ENCODE measurements at regions not wholly inside any gene's neighbourhood (a gene's known extent, or its start where the extent isn't known, plus 50 kb on each side); places are given as distances from the start of the nearest gene placed in this dataset.
"Not testable (repeated sequence)": the region's sequence is repeated elsewhere in the genome, so short reads cannot be mapped to it uniquely, and the experiment has no call there.

GRCh38 chr2:185274718-185275484, 463.7 kb upstream of the FSIP2 start:
- no peak for DNase-seq

DNA sequence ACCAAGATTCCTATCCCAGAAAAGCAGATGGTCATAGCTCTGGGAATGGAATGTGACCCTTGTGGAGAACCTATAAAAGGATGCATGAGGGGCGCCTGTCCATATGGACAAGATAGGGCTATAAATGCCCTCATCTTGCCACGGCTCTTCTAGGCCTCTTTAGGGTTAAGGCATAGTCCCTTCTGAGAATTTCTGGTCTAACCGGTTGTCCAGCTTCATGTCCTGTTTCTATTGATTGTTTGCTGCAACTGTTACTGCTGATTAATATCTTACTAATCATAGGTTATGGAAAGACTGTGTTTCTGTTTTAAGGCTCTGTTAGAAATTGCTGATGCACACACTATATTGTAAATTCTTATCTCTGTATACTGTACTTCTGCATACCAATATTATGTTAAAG, 462.6 kb upstream of the FSIP2 start:
- not testable (repeated sequence) for DNase-seq

GRCh38 chr2:185278761-185279160, 459.8 kb upstream of the FSIP2 start:
- no peak for DNase-seq

DNA sequence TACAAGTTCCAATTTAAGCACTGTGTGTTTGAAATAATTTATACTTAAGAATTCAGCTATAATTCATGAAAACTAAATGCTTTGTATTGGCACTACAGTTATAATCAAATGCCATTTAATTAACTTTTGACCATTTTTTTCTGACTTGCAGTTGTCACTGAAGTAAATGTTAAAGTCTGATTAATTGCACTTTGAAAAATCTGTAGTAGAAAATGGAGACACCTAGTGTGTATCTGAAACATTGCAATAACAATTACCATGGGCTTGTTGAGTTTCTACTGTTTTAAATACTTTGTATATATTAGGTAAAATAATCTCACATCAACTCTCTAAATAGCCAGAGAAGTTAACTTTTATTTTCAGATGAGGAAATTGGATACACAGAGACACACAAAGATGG, 458.6 kb upstream of the FSIP2 start:
- no peak for DNase-seq

DNA sequence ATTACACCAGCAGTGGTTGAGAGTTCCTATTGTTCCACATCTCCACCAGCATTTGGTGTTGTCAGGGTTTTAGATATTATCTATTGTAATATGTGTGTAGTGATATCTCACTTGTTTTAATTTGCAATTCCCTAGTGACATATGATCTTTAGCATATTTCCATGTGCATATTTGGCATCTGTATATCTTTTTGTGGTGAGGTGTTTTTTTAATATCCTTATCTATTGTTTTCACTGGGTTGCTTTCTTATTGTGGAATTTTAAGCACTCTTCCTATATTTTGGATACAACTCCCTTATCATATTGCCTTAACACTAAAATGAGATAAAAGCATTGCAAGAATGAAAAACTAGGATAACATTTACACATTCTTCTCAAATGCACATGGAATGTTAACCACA, 453.9 kb upstream of the FSIP2 start:
- DNase-seq = no peak

- DNase-seq = peak; percentile 80
Measured at GRCh38 chr2:185290012-185290411, 448.6 kb upstream of the FSIP2 start.

DNA sequence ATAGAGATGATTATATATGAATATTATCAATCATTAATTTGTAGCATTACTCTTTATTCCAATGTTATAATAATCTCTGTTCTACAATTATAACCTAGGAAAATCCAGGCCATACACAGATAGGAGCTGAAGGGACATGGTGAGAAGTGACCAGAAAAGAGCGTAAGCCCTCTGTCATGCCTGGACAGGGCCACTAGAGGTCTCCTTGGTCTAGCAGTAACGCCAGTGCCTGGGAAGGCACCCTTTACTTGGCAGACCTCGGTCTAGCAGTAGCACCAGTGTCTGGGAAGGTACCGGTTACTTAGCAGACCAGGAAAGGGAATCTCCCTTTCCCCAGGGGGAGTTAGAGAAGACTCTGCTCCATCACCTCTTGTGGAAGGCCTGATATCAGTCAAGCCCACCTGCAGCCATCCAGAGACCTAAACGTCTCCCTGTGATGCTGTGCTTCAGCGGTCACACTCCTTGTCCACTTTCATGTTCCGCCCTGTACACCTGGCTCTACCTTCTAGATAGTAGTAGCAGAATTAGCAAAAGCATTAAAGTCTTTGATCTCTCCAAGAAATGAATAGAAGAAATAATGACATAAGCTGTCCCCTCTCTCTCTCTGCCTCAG, 447.5 kb upstream of the FSIP2 start:
- peak; percentile 38 for DNase-seq

DNA sequence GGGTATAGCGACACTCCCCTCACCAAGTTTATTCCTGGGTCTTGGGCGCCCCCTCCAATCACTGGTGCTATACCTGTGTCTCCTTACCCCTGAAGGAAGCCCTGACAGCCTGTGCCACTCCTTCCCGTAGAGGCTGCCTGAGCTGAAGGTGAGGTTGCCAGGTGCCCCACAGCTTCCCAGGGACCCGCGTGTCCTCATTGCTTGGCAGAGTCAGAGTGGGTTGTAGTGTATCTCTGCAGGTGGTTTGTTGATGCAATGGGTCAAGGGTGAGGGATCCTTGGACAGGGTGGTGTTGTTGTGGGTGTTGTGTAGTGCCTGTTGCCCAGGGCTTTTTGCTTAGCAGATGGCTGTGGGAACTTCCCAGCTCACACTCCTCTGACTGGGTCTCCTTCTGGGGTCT, 438.7 kb upstream of the FSIP2 start:
- no peak for DNase-seq

- no peak for DNase-seq
Measured at GRCh38 chr2:185306119-185306518, 432.5 kb upstream of the FSIP2 start.

- no peak for DNase-seq
Measured at GRCh38 chr2:185316383-185316782, 422.2 kb upstream of the FSIP2 start.

GRCh38 chr2:185318271-185318724, 420.3 kb upstream of the FSIP2 start:
- no peak for DNase-seq

GRCh38 chr2:185335879-185336278, 402.7 kb upstream of the FSIP2 start:
- DNase-seq = no peak

DNA sequence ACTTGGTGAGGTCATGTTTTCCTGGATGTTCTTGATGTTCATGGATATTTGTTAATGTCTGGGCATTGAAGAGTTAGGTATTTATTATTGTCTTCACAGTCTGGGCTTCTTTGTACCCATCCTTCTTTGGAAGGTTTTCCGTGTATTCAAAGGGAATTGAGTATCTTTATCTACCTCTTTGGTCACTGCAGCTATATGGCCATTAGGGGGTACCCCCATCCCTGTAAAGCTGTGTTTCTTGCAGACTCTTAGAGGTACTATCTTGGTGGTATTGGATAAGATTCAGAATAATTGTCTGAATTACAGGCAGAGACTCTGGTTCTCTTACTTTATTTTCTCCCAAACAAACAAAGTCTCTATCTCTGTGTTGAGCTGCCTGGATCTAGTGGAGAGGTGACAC, 401.6 kb upstream of the FSIP2 start:
- DNase-seq = no peak

DNA sequence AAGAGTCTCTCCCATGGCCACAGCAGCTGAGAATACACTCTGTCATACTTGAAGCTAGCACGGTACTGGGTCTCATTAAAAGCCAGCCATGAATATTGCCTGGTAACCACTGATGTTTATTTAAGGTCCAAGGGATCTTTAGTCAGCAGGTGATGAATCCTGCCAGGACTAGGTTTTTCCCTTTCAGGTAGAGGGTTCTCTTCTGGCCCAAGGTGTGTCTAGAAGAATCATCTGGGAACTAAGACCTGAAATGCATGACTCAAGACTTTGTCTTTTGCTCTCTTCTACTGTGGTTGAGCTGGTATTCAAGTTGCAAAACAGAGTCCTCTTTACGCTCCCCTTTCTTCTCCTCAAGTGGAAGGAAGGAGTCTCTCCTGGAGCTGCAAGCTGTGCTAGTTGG, 400.5 kb upstream of the FSIP2 start:
- DNase-seq = no peak

- DNase-seq = no peak
Measured at GRCh38 chr2:185347445-185347844, 391.2 kb upstream of the FSIP2 start.

- no peak for DNase-seq
Measured at GRCh38 chr2:185360776-185361175, 377.8 kb upstream of the FSIP2 start.

DNA sequence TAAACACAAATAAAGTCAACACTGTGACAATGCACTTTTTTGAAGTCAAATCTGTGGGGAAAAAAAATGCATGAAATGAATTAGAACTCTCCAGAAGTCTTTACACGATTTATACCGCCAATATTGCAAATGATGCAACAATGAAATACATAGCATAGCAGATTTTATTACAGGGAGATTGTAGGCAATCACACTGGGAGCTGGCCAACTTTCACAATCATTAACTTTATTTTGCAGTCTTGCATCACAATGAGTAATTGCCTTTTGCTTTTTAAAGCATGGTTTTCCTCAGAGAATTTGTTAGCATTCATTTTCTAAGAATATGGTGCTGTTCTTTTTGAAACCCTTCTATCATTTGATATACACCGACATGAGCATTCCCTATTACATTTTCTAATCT, 366.4 kb upstream of the FSIP2 start:
- no peak for DNase-seq

- no peak for DNase-seq
Measured at GRCh38 chr2:185373229-185373628, 365.4 kb upstream of the FSIP2 start.

GRCh38 chr2:185374878-185375277, 363.7 kb upstream of the FSIP2 start:
- DNase-seq = no peak

DNA sequence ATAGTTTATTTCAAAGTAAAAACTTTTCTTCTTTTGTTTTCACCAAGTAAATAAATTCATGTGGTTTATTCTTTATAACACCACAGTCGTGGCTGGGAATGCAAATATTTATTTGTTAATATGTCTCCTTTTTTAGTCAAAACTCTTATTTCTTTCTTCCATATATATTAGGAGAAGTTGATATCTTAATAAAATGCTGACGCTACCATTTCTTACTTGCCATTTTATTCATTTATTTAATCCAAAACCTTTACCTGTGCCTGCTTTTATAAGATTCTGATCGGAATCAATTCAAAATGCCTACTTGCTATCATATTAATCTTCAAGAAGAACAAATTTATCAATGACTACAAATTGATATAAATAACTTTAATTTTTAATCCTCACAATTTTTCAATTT, 362.9 kb upstream of the FSIP2 start:
- DNase-seq = no peak

- no peak for DNase-seq
Measured at GRCh38 chr2:185381631-185382030, 357.0 kb upstream of the FSIP2 start.

GRCh38 chr2:185384822-185385560, 353.6 kb upstream of the FSIP2 start:
- DNase-seq = no peak

GRCh38 chr2:185388226-185388625, 350.4 kb upstream of the FSIP2 start:
- DNase-seq = no peak

- no peak for DNase-seq
Measured at GRCh38 chr2:185391543-185391942, 347.1 kb upstream of the FSIP2 start.
